PC-3 (cell line): ENCODE measurements at regions not wholly inside any gene's neighbourhood (a gene's known extent, or its start where the extent isn't known, plus 50 kb on each side); places are given as distances from the start of the nearest gene placed in this dataset.
"Not testable (repeated sequence)": the region's sequence is repeated elsewhere in the genome, so short reads cannot be mapped to it uniquely, and the experiment has no call there.

ENCODE experiments used
- ATAC-seq: fragments of 200-7000 bp; cut with Tn5 transposase; 2 replicates; pipeline ENCODE4 v1.9.1; 2020; ENCODE audit warnings: mild to moderate bottlenecking, moderate library complexity
- BruUV-seq: library from RNA; stranded (reverse); fragments of 400-500 nt; replicated peaks from 2 replicates; lab custom pipeline; 2021; lab: Mats Ljungman, UMichigan
- CTCF ChIA-PET: fragments of 300-600 bp; sonication (Branson Sonifier 250); formaldehyde crosslinking; loops from one replicate; lab custom pipeline; 2022; ENCODE audit warnings: antibody characterized with exemption; lab: Charles Lee
- POLR2A ChIA-PET: fragments of 300-600 bp; sonication (Branson Sonifier 250); formaldehyde crosslinking; loops from one replicate; lab custom pipeline; 2022; ENCODE audit warnings: antibody characterized with exemption; ENCODE audit not compliant: unreplicated experiment; lab: Charles Lee
- DNase-seq: peaks from one replicate; pipeline ENCODE4 v3.0.0-alpha.2; 2015
- H2AFZ ChIP-seq: fragments of 300-600 bp; sonication (generic); 2 replicates; pipeline ENCODE4 v1.6.0; 2016; ENCODE audit warnings: antibody characterized with exemption, low read length
- H3F3A ChIP-seq: fragments of 300-600 bp; sonication (generic); one replicate; pipeline ENCODE4 v1.6.0; 2017; ENCODE audit warnings: antibody characterized with exemption, low read length, control low read depth, mild to moderate bottlenecking; ENCODE audit not compliant: unreplicated experiment
- H3K27ac ChIP-seq: fragments of 300-600 bp; sonication (generic); 2 replicates; pipeline ENCODE4 v1.5.1; 2016; ENCODE audit warnings: mild to moderate bottlenecking, low read length
- H3K27me3 ChIP-seq: fragments of 300-600 bp; sonication (generic); 2 replicates; pipeline ENCODE4 v1.6.1; 2016; ENCODE audit warnings: low read length, mixed read lengths
- H3K36me3 ChIP-seq: fragments of 300-600 bp; sonication (generic); 2 replicates; pipeline ENCODE4 v1.6.1; 2016; ENCODE audit warnings: low read depth, mixed run types, low read length, mixed read lengths
- H3K4me1 ChIP-seq: fragments of 300-600 bp; sonication (generic); 2 replicates; pipeline ENCODE4 v1.5.1; 2016; ENCODE audit warnings: low read length; ENCODE audit not compliant: insufficient read depth
- H3K4me2 ChIP-seq: fragments of 300-600 bp; sonication (generic); 2 replicates; pipeline ENCODE4 v1.6.0; 2016; ENCODE audit warnings: low read length
- H3K4me3 ChIP-seq: fragments of 300-600 bp; sonication (generic); 2 replicates; pipeline ENCODE4 v1.5.1; 2016; ENCODE audit warnings: mild to moderate bottlenecking, low read length, mixed read lengths
- H3K79me2 ChIP-seq: fragments of 300-600 bp; sonication (generic); 2 replicates; pipeline ENCODE4 v1.6.1; 2017; ENCODE audit warnings: low read length, mixed read lengths
- H3K9ac ChIP-seq: fragments of 300-600 bp; sonication (generic); 2 replicates; pipeline ENCODE4 v1.6.0; 2016; ENCODE audit warnings: mild to moderate bottlenecking, low read length
- H3K9me2 ChIP-seq: fragments of 300-600 bp; sonication (generic); replicated peaks from 2 replicates; pipeline ENCODE4 v1.6.1; 2016; ENCODE audit warnings: mixed run types, low read length, mixed read lengths
- H3K9me3 ChIP-seq: fragments of 300-600 bp; sonication (generic); 2 replicates; pipeline ENCODE4 v1.6.1; 2016; ENCODE audit warnings: low read length, mixed read lengths
- H4K20me1 ChIP-seq: fragments of 300-600 bp; sonication (generic); 2 replicates; pipeline ENCODE4 v1.6.1; 2016; ENCODE audit warnings: low read length, mixed read lengths
- EZH2 ChIP-seq: fragments of 300-600 bp; sonication (generic); IDR thresholded peaks from one replicate; pipeline ENCODE4 v1.6.1; 2017; ENCODE audit warnings: antibody characterized with exemption, mild to moderate bottlenecking, low read length; ENCODE audit not compliant: unreplicated experiment
- EZH2phosphoT487 ChIP-seq: fragments of 300-600 bp; sonication (generic); IDR thresholded peaks from 2 replicates; pipeline ENCODE4 v1.6.1; 2018; ENCODE audit warnings: mild to moderate bottlenecking, antibody characterized with exemption, low read length, borderline replicate concordance
- intact Hi-C: fragments of 100-400 bp; cut with micrococcal nuclease; formaldehyde crosslinking; loops from 2 replicates; pipeline ENCODE4 v1.9.0; 2023
- TF ChIP-seq, protein P1 (sequence below): fragments of 300-600 bp; sonication (generic); conservative IDR thresholded peaks from 2 replicates; pipeline ENCODE4 v1.5.1; 2017; ENCODE audit warnings: antibody characterized with exemption, low read depth, mild to moderate bottlenecking, low read length

DNA sequence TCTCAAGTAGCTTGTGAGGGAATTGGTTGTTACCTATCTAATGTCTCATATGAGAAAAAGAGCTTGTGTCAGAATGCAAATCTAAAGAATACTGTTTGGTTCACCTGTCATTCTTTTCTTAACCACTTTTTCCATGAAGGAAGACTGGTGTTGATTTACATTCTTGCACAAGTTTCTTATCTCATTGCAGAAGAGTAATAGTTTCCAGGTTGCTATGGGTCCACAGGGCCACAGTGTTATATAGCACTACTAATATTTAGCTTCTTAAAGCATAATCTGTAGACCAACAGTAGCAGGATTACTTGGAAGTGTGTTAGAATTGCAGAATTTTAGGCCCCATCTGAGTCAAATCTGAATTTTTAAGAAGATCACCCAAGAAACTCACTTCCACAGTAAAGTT, 697.5 kb downstream of the GBE1 start:
- ATAC-seq: no peak
- H3F3A ChIP-seq: no peaks in the 10 kb centered on the region
- H3K27me3 ChIP-seq: no peaks in the 10 kb centered on the region
- ChIA-PET CTCF (no interaction called here), POLR2A (no interaction called here)
- H3K4me3 ChIP-seq: no peak overlapping the region
- BruUV-seq: no TSS peak
- no peak overlapping the region for H3K27ac ChIP-seq
- H2AFZ ChIP-seq: no peak overlapping the region
- intact Hi-C loops: no loop called here
- no peaks in the 10 kb centered on the region for H3K36me3 ChIP-seq
- no peaks in the 10 kb centered on the region for H3K9me2 ChIP-seq
- H4K20me1 ChIP-seq: no peaks in the 10 kb centered on the region
- peaks cover 4% of the 10 kb centered on the region; the same call in 1 of the 2 replicates for H3K9me3 ChIP-seq
- no peak overlapping the region for H3K9ac ChIP-seq
- no peaks in the 10 kb centered on the region for H3K79me2 ChIP-seq
- H3K4me1 ChIP-seq: no peaks in the 10 kb centered on the region
- DNase-seq: no peak
- no peak for TF ChIP-seq EZH2
- TF ChIP-seq, protein P1, sequence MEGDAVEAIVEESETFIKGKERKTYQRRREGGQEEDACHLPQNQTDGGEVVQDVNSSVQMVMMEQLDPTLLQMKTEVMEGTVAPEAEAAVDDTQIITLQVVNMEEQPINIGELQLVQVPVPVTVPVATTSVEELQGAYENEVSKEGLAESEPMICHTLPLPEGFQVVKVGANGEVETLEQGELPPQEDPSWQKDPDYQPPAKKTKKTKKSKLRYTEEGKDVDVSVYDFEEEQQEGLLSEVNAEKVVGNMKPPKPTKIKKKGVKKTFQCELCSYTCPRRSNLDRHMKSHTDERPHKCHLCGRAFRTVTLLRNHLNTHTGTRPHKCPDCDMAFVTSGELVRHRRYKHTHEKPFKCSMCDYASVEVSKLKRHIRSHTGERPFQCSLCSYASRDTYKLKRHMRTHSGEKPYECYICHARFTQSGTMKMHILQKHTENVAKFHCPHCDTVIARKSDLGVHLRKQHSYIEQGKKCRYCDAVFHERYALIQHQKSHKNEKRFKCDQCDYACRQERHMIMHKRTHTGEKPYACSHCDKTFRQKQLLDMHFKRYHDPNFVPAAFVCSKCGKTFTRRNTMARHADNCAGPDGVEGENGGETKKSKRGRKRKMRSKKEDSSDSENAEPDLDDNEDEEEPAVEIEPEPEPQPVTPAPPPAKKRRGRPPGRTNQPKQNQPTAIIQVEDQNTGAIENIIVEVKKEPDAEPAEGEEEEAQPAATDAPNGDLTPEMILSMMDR: no peak
- no peak overlapping the region for H3K4me2 ChIP-seq

DNA sequence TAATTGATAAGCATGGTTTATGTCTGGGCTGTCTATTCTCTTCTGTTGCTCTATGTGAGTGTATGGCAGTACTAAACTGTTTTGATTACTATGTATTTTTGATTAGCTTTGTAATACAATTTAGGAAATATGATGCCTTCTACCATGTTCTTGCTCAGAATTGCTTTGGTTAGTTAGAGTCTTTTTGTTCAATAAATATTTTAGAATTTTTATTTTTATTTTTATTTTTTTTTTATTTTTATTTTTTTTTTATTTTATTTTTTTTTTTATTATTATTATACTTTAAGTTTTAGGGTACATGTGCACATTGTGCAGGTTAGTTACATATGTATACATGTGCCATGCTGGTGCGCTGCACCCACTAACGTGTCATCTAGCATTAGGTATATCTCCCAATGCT, 710.3 kb downstream of the GBE1 start:
- H3K9me3 ChIP-seq, H2AFZ ChIP-seq, H3K36me3 ChIP-seq, H3K27me3 ChIP-seq, H3F3A ChIP-seq, H3K9ac ChIP-seq, H3K4me1 ChIP-seq, H3K9me2 ChIP-seq, H3K4me2 ChIP-seq, BruUV-seq, DNase-seq, intact Hi-C loops, H3K4me3 ChIP-seq, POLR2A ChIA-PET, H3K27ac ChIP-seq, CTCF ChIA-PET, H4K20me1 ChIP-seq, ATAC-seq, H3K79me2 ChIP-seq: not testable (repeated sequence)

DNA sequence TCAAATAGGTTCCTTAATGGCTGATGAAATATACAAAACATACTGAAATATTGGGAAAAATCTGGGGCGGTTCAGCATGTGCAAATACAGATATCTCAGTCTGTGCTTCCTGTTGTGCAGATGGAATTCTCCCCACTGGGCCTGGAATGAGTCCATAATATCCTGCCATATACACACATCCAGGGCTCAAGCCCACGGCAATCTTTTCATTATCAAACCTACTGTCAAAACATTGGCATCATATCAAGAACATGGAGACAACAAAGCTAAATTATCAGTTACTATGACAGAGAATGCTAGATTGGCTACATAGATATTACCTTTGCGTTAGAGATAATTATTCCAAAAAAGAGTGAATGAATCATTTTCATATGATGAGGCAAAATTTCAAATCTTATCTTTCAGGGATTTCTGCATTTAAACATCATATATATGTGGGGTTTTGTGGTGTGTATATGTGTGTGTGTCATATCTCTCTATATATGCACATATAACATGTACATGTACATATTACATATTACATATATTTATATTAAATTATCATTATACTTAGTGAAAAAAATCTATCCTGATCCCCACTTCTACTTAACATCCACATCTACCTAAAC, 713.3 kb downstream of the GBE1 start:
- TF ChIP-seq EZH2 (no peak), EZH2phosphoT487 (no peak)
- TF ChIP-seq, protein P1: no peak
- ChIA-PET CTCF (no interaction called here), POLR2A (no interaction called here)
- Histone ChIP-seq H3K4me2 (no peak overlapping the region), H3K4me3 (no peak overlapping the region), H3F3A (no peaks in the 10 kb centered on the region), H3K9me2 (no peaks in the 10 kb centered on the region), H3K9me3 (no peaks in the 10 kb centered on the region), H3K27ac (no peak overlapping the region), H3K4me1 (no peaks in the 10 kb centered on the region), H3K79me2 (no peaks in the 10 kb centered on the region), H3K9ac (no peak overlapping the region), H4K20me1 (no peaks in the 10 kb centered on the region), H2AFZ (no peak overlapping the region), H3K36me3 (no peaks in the 10 kb centered on the region), H3K27me3 (no peaks in the 10 kb centered on the region)
- no TSS peak for BruUV-seq
- no peak for DNase-seq
- ATAC-seq: no peak
- intact Hi-C loops: no loop called here
